Neural cell (in vitro differentiated cells): ENCODE measurements at regions not wholly inside any gene's neighbourhood (a gene's known extent, or its start where the extent isn't known, plus 50 kb on each side); places are given as distances from the start of the nearest gene placed in this dataset.

ENCODE experiments used
- H2AFZ ChIP-seq: fragments of 200-600, 300-800 bp; sonication (generic), shearing (Covaris generic); 2 replicates; pipeline ENCODE4 v1.6.0; 2014; ENCODE audit warnings: low read depth, mild to moderate bottlenecking, antibody characterized with exemption, low read length, moderate library complexity
- H3F3A ChIP-seq: fragments of 200-600 bp; shearing (Covaris generic); 2 replicates; pipeline ENCODE4 v1.6.1; 2016; ENCODE audit warnings: mild to moderate bottlenecking, moderate library complexity, mixed read lengths, antibody characterized with exemption, low read length; ENCODE audit not compliant: insufficient read depth, poor library complexity, severe bottlenecking
- H3K27ac ChIP-seq: fragments of 200-600, 300-800 bp; sonication (generic), shearing (Covaris generic); 2 replicates; pipeline ENCODE4 v1.5.1; 2014; ENCODE audit warnings: mild to moderate bottlenecking, low read length, moderate library complexity
- H3K27me3 ChIP-seq: fragments of 300-800, 200-600 bp; sonication (generic), shearing (Covaris generic); 2 replicates; pipeline ENCODE4 v1.6.0; 2014; ENCODE audit warnings: mild to moderate bottlenecking, low read depth, low read length, moderate library complexity; ENCODE audit not compliant: insufficient read depth
- H3K36me3 ChIP-seq: fragments of 300-800, 200-600 bp; sonication (generic), shearing (Covaris generic); 2 replicates; pipeline ENCODE4 v1.5.1; 2014; ENCODE audit warnings: mild to moderate bottlenecking, antibody characterized with exemption, low read length, moderate library complexity; ENCODE audit not compliant: insufficient read depth
- H3K4me2 ChIP-seq: fragments of 300-800, 200-600 bp; sonication (generic), shearing (Covaris generic); 2 replicates; pipeline ENCODE4 v1.6.0; 2014; ENCODE audit warnings: mild to moderate bottlenecking, low read length
- H3K4me3 ChIP-seq: fragments of 300-800, 200-600 bp; sonication (generic), shearing (Covaris generic); 2 replicates; pipeline ENCODE4 v1.5.1; 2014; ENCODE audit warnings: mild to moderate bottlenecking, low read length, moderate library complexity
- H3K79me2 ChIP-seq: fragments of 200-600 bp; shearing (Covaris generic); replicated peaks from 2 replicates; pipeline ENCODE4 v1.6.0; 2014; ENCODE audit warnings: mild to moderate bottlenecking, low read length, moderate library complexity; ENCODE audit not compliant: insufficient read depth
- H3K9ac ChIP-seq: fragments of 300-800, 200-600 bp; sonication (generic), shearing (Covaris generic); 2 replicates; pipeline ENCODE4 v1.6.1; 2016; ENCODE audit warnings: mild to moderate bottlenecking, low read length, mixed read lengths
- H3K9me2 ChIP-seq: fragments of 200-600 bp; shearing (Covaris generic); 2 replicates; pipeline ENCODE4 v1.6.1; 2016; ENCODE audit warnings: mild to moderate bottlenecking, low read length, mixed read lengths; ENCODE audit not compliant: insufficient read depth
- H3K9me3 ChIP-seq: fragments of 200-600, 300-800 bp; sonication (generic), shearing (Covaris generic); 2 replicates; pipeline ENCODE4 v1.6.1; 2016; ENCODE audit warnings: mild to moderate bottlenecking, mixed run types, low read length, moderate library complexity, mixed read lengths
- H4K20me1 ChIP-seq: fragments of 200-600 bp; shearing (Covaris generic); 2 replicates; pipeline ENCODE4 v1.6.1; 2016; ENCODE audit warnings: mild to moderate bottlenecking, mixed run types; ENCODE audit not compliant: insufficient read depth
- CTCF ChIP-seq: fragments of 450-650 bp; IDR thresholded peaks from 2 replicates; pipeline ENCODE4 v1.5.1; 2014; ENCODE audit warnings: antibody characterized with exemption, mild to moderate bottlenecking, moderate library complexity; ENCODE audit not compliant: poor library complexity, severe bottlenecking
- EP300 ChIP-seq: fragments of 450-650 bp; conservative IDR thresholded peaks from 2 replicates; pipeline ENCODE4 v1.6.1; 2014; ENCODE audit warnings: antibody characterized with exemption, mild to moderate bottlenecking, moderate library complexity; ENCODE audit not compliant: poor library complexity, severe bottlenecking
- EZH2 ChIP-seq: fragments of 200-600, 300-800 bp; shearing (Covaris generic), sonication (generic); IDR thresholded peaks from 2 replicates; pipeline ENCODE4 v1.6.1; 2014; ENCODE audit warnings: antibody characterized with exemption, low read length, borderline replicate concordance, mild to moderate bottlenecking; ENCODE audit not compliant: insufficient read depth, poor library complexity, severe bottlenecking
- MXI1 ChIP-seq: fragments of 450-650 bp; conservative IDR thresholded peaks from 2 replicates; pipeline ENCODE4 v1.6.1; 2014; ENCODE audit warnings: antibody characterized with exemption, mild to moderate bottlenecking; ENCODE audit not compliant: poor library complexity, severe bottlenecking
- POLR2AphosphoS5 ChIP-seq: IDR thresholded peaks from 2 replicates; pipeline ENCODE4 v1.6.1; 2012
- RAD21 ChIP-seq: fragments of 450-650 bp; conservative IDR thresholded peaks from 2 replicates; pipeline ENCODE4 v1.6.1; 2014; ENCODE audit warnings: antibody characterized with exemption, mild to moderate bottlenecking, moderate library complexity
- SMC3 ChIP-seq: fragments of 450-650 bp; conservative IDR thresholded peaks from 2 replicates; pipeline ENCODE4 v1.6.1; 2014; ENCODE audit warnings: antibody characterized with exemption, mild to moderate bottlenecking, moderate library complexity; ENCODE audit not compliant: poor library complexity
- TAF1 ChIP-seq: IDR thresholded peaks from 2 replicates; pipeline ENCODE4 v1.6.1; 2012; ENCODE audit warnings: low read depth
- TF ChIP-seq, protein P1 (sequence below): IDR thresholded peaks from 2 replicates; pipeline ENCODE4 v1.6.1; 2012; ENCODE audit warnings: borderline replicate concordance

GRCh38 chr13:85379991-85380390 lies 419.2 kb downstream of the SLITRK6 start:
- Histone ChIP-seq H3K9ac (no peak overlapping the region), H3K79me2 (no peaks in the 10 kb centered on the region), H4K20me1 (no peaks in the 10 kb centered on the region), H2AFZ (no peak overlapping the region), H3F3A (no peaks in the 10 kb centered on the region), H3K4me3 (no peak overlapping the region), H3K4me2 (no peak overlapping the region), H3K27me3 (no peaks in the 10 kb centered on the region), H3K36me3 (no peaks in the 10 kb centered on the region), H3K9me3 (no peaks in the 10 kb centered on the region), H3K27ac (no peak overlapping the region), H3K9me2 (no peaks in the 10 kb centered on the region)
- no peak for TF ChIP-seq SMC3
- no peak for TF ChIP-seq EZH2
- TF ChIP-seq MXI1 = no peak
- no peak for TF ChIP-seq POLR2AphosphoS5
- no peak for TF ChIP-seq TAF1
- no peak for TF ChIP-seq CTCF
- TF ChIP-seq, protein P1, sequence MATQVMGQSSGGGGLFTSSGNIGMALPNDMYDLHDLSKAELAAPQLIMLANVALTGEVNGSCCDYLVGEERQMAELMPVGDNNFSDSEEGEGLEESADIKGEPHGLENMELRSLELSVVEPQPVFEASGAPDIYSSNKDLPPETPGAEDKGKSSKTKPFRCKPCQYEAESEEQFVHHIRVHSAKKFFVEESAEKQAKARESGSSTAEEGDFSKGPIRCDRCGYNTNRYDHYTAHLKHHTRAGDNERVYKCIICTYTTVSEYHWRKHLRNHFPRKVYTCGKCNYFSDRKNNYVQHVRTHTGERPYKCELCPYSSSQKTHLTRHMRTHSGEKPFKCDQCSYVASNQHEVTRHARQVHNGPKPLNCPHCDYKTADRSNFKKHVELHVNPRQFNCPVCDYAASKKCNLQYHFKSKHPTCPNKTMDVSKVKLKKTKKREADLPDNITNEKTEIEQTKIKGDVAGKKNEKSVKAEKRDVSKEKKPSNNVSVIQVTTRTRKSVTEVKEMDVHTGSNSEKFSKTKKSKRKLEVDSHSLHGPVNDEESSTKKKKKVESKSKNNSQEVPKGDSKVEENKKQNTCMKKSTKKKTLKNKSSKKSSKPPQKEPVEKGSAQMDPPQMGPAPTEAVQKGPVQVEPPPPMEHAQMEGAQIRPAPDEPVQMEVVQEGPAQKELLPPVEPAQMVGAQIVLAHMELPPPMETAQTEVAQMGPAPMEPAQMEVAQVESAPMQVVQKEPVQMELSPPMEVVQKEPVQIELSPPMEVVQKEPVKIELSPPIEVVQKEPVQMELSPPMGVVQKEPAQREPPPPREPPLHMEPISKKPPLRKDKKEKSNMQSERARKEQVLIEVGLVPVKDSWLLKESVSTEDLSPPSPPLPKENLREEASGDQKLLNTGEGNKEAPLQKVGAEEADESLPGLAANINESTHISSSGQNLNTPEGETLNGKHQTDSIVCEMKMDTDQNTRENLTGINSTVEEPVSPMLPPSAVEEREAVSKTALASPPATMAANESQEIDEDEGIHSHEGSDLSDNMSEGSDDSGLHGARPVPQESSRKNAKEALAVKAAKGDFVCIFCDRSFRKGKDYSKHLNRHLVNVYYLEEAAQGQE = no peak
- no peak for TF ChIP-seq RAD21
- no peak for TF ChIP-seq EP300

- Histone ChIP-seq H4K20me1 (no peaks in the 10 kb centered on the region), H3K36me3 (no peaks in the 10 kb centered on the region), H3K9ac (no peak overlapping the region), H3K4me2 (no peak overlapping the region), H3K4me3 (no peak overlapping the region), H2AFZ (no peak overlapping the region), H3K9me3 (no peaks in the 10 kb centered on the region), H3K27me3 (no peaks in the 10 kb centered on the region), H3K27ac (no peak overlapping the region), H3K79me2 (no peaks in the 10 kb centered on the region), H3K9me2 (no peaks in the 10 kb centered on the region), H3F3A (no peaks in the 10 kb centered on the region)
- TF ChIP-seq RAD21 (no peak), EZH2 (no peak), CTCF (no peak), EP300 (no peak), SMC3 (no peak), MXI1 (no peak), POLR2AphosphoS5 (no peak), TAF1 (no peak)
- TF ChIP-seq, protein P1 = no peak
These were observed 419.8 kb downstream of the SLITRK6 start for GRCh38 chr13:85379433-85379832.
